GM18507 (cell line): ENCODE measurements at regions not wholly inside any gene's neighbourhood (a gene's known extent, or its start where the extent isn't known, plus 50 kb on each side); places are given as distances from the start of the nearest gene placed in this dataset.
A peak's percentile ranks its signal among the peaks of the same experiment; 100 is the strongest.
"Not testable (repeated sequence)": the region's sequence is repeated elsewhere in the genome, so short reads cannot be mapped to it uniquely, and the experiment has no call there.

Experiments
- DNase-seq: peaks from one replicate; pipeline ENCODE4 v3.0.0; 2011; ENCODE audit warnings: low read depth; ENCODE audit not compliant: insufficient read length; ENCODE audit errors: extremely low spot score
- FAIRE-seq: peaks from 2 replicates; lab custom pipeline; 2011; peaks lifted over from hg19 to GRCh38; lab: Jason Lieb, UNC

DNA sequence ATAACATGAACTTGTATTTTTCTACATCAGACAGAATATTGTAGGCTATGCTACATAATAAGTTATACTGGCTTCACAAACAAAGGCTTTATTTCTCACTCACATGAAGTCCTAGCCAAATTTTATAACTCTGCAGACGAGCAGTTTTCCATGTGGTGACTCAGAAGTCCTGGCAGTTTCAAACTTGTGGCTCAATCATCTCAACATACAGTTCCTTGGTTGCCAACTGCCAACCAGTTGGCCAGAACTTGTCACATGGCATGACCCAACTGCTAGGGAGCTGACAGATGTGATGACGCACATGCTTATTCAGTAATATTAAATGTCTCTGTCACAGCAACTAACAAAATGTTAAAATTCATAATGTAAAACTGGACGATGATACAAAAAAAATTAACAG is 63.8 kb upstream of the ZC3H15 start:
- DNase-seq (no peak), FAIRE-seq (no peak)

DNA sequence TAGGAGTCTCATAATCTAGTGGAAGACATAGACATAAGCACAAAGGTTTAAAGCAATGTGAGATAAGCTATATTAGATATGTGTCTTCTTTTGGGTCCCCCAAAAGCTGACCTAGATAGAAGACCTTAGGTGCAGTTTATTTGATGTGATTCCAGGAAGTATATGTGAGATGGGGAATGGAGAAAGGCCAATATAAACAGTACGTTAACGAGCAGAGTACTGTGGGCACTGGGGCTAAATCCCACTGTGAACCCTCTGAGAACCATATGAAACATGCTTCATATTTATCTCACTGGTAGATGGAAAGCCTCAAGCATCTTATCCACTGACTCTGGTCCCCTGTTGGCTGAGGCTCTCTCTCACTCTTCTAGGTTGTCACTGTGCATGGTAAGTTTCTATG is 62.6 kb upstream of the ZC3H15 start:
- DNase-seq: no peak
- FAIRE-seq: no peak

DNA sequence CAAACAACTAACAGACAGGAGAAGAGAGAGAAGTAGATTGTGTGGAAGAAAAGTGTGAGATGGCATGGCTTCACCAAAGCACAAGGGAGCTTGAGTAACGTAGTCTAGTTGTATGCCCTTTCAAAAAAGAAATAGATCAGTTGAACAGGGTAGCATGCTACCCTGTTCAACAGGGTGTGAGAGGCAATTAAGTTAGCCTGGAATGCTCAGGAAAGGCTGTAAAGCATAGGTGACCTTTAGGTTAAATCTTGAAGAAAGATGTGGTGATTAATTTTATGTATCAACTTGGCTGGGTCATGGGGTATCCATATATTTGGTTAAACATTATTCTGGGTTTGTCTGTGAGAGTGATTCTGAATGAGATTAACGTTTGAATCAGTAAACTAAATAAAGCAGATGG is 61.8 kb upstream of the ZC3H15 start:
- no peak for FAIRE-seq

DNA sequence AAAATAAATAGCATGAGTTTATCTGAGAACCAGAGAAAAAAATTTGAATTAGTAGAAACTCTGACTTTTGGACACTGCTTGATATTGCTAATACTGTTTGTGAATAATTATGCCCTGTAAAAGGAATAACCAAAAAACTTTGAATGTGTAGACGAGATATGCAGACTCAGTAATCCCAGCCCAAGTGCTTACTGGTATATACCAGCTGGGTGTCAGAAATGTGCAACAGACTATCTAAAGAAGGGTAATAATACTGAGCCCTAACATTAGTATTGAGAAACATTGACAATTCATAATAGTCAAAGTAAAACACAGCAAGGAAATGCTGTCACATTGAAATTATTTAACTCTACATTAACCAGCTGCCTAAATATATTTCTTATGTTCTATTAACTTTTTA is 60.5 kb upstream of the ZC3H15 start:
- FAIRE-seq: no peak

More for the DNA sequence above, 61.8 kb upstream of the ZC3H15 start:
- DNase-seq: no peak

DNA sequence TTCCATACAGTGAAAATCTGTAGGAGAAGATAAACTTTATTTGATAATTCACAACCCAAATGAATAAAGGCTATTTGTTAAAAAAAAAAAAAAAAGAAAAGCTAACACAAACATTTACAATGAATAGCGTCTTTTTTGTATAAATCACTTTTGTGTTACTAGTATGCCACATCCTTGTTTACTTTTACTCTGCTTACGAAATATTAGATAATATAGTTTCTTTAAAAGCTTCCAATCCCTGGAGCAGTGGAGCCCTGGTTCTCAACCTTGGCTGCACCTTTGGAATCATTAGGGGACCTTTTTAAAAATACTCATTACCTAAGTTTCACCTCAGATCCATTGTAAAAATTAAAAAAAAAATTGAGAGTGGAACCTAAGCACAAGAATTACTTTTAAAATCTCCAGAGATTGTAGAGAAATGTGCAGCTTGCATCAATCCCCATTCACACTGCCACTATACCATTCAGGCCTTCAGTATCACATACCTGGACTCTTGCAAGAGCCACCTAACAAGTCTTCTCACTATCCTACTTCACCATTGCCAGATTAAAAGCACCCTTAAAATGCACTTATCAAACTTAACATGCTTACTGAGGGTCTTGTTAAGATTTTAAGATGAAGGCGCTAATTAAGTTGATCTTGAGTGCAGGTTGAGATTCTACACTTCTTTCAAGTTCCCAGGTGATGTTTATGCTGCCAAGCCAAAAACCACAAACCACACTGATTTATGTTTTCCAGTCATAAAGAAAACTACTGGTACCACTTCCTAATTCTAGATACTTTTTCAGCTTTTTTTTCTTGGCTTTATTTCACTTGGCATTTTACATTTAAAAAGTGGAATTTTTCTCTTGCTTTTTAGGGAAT is 59.7 kb upstream of the ZC3H15 start:
- DNase-seq (peak; percentile 7), FAIRE-seq (peak; percentile 80)

More for the DNA sequence above, 60.5 kb upstream of the ZC3H15 start:
- DNase-seq: no peak

DNA sequence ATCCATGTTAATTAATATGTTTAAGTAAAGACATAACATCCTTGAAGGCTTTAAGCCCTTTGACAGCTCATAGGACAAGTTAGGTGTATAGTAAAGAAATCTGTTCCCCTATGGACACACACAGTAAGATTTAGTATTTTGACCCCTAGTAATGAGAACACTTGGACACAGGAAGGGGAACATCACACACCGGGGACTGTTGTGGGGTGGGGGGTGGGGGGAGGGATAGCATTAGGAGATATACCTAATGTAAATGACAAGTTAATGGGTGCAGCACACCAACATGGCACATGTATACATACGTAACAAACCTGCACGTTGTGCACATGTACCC is 59.1 kb upstream of the ZC3H15 start:
- not testable (repeated sequence) for DNase-seq, FAIRE-seq

DNA sequence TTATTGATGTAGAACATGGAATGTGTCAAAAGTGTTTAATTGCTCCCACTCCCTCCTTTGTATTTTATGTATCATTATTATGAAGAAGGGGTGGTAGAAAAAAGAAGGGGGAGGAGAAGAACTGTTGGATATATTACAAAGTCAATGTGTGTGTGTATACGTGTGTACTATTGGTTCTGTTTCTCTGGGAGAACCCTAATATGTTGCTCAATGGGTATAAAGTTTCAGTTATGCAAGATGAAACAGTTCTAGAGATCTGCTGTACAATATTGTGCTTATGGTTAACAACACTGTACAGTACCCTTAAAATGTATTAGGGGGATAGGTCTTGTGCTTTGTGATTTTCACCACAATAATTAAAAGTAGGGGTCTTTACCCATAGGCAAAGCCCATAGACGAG is 58.1 kb upstream of the ZC3H15 start:
- FAIRE-seq (no peak), DNase-seq (no peak)

DNA sequence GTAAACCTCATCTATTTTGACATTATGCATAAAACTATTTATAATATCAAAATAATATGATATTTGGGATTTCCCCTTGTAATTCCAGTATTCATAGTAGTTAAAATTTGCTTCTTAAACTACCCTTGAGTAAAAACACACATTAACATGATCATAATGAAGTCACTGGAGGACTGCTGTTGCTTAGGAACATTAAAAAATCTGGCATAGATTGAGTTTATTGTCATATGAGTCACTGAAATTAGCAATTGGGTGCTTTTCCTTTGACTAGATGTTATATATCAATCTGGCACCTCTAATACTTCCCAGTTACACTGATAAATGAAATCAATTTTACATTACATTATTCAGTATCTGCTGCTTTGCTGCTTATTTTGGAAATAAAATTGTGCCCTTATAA is 57.0 kb upstream of the ZC3H15 start:
- no peak for FAIRE-seq
- no peak for DNase-seq

DNA sequence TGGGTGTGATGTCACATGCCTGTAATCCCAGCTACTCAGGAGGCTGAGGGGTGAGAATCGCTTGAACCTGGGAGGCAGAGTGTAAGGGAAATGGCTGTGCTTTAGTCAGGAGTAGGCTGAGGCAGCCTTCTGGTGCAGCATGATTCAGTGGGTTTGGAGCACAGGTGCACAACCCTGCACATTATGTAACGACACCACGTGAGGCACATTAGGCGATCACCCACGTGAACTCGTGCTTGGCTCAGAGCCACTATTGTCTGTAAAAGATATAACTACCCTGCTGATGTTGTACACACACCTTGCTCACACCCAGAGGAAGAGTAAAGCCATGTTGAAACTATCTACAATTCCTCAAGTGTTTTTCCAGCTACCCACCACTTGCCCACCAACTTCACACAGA is 54.8 kb upstream of the ZC3H15 start:
- FAIRE-seq (no peak), DNase-seq (no peak)

DNA sequence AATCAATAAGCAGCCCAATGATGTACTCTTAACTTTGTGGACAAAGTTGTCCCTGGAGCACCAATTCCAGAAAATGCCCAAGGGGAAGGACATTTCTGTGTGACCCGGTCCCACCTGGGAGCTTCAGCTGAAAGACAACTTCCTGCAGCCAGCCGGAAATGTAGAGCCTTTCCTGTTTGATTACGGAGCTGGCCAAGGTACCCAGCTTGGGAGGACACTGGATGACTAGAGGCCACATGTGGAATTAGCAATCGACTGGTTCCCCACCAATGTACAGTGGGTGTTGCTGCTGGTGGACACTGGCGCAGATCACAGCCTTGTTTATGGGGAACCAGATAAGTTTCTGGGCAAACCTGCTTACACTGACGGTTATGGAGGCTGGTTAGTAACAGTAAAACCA is 53.0 kb upstream of the ZC3H15 start:
- DNase-seq (no peak), FAIRE-seq (no peak)

DNA sequence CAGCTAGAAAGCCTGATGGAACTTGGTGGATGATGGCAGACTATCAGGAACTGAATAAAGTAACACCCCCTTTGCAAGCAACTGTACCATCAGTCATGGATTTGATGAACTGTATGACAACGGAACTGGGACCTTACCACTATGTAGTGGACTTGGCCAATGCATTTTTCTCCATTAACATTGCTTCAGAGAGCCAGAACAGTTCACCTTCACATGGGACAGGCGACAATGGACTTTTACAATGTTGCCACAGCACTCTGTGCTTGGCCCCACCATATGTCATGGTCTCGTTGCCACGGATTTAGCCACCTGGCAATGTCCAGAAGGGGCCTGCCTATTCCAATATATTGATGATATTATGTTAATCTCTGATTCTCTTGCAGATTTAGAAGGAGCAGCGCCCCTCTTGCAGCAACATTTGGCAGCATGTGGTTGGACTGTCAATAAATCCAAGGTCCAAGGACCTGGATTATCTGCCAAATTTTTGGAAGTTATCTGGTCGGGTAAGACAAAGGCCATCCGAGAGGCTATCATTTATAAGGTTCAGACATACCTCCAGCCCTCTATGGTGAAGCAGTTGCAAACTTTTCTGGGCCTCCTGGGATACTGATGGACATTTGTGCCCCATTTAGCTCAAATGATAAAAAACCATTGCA is 52.2 kb upstream of the ZC3H15 start:
- no peak for DNase-seq
- no peak for FAIRE-seq
